ENCODE measurements at regions not wholly inside any gene's neighbourhood (a gene's known extent, or its start where the extent isn't known, plus 50 kb on each side); places are given as distances from the start of the nearest gene placed in this dataset.

- TF ChIP-seq, protein P1, sequence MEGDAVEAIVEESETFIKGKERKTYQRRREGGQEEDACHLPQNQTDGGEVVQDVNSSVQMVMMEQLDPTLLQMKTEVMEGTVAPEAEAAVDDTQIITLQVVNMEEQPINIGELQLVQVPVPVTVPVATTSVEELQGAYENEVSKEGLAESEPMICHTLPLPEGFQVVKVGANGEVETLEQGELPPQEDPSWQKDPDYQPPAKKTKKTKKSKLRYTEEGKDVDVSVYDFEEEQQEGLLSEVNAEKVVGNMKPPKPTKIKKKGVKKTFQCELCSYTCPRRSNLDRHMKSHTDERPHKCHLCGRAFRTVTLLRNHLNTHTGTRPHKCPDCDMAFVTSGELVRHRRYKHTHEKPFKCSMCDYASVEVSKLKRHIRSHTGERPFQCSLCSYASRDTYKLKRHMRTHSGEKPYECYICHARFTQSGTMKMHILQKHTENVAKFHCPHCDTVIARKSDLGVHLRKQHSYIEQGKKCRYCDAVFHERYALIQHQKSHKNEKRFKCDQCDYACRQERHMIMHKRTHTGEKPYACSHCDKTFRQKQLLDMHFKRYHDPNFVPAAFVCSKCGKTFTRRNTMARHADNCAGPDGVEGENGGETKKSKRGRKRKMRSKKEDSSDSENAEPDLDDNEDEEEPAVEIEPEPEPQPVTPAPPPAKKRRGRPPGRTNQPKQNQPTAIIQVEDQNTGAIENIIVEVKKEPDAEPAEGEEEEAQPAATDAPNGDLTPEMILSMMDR (IDR thresholded peaks at IDR 0.05), result no peak
- no peak for TF ChIP-seq POLR2A (IDR thresholded peaks at IDR 0.05)
- no peak for TF ChIP-seq EP300 (IDR thresholded peaks at IDR 0.05)
Measured at GRCh38 chr1:118716775-118717174, 271.4 kb downstream of the TBX15 start.
